ENCODE measurements at regions not wholly inside any gene's neighbourhood (a gene's known extent, or its start where the extent isn't known, plus 50 kb on each side); places are given as distances from the start of the nearest gene placed in this dataset.

DNA sequence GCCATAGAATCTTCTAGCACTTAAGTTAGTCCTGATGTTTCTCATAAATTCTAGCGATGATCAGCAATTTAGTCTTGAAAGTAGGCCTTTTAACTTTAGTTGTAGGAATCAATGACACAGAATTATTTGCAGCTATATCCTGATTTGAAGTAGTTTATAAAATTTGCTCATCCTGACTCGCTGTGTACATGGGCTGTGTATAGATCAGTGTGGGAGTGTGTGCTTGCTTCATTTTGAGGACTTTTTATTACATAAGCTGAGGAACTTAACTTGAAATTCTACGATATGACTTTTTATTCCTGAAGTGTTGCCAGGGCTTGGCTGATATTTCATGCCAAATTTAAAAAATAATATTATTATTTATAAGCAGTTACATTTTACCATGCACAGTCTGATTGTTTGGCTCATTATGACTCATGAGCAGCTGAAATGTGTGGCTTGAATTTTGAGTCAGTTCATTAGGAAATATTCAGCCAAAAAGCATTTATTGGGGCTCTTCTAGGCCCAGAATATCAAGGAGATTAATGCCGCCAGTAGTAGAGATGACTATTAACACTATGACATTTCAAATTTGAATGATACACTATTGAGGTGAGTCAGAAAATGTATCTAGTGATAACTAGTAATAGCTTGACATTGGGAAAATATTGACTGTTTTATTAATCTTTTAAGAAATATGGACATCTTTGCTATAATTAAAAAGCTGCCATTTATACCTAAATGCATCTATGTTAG lies 128.9 kb upstream of the LIMCH1 start:
- Histone ChIP-seq H3K36me3 (ENCODE audit: control insufficient read depth, insufficient read depth, low read length) (no peaks in the 10 kb centered on the region), H4K91ac (ENCODE audit: insufficient read depth, low read depth, low read length) (no peak overlapping the region), H4K20me1 (ENCODE audit: insufficient read depth, low read length) (no peaks in the 10 kb centered on the region; the same call in 1 of the 2 replicates), H2BK5ac (ENCODE audit: low read depth, low read length, poor library complexity, severe bottlenecking) (no peak overlapping the region), H3K23ac (ENCODE audit: low read depth, low read length) (no peak overlapping the region), H3K27ac (ENCODE audit: insufficient read depth, low read length) (no peak overlapping the region), H3K56ac (ENCODE audit: extremely low read depth, insufficient read depth, low read length) (no peak overlapping the region), H3K79me1 (ENCODE audit: low read depth in 1 of 2, low read length in 2 of 2) (no peaks in the 10 kb centered on the region; a peak in 1 of 4 replicates), H3K9ac (ENCODE audit: low read depth, low read length) (no peak overlapping the region), H2BK120ac (ENCODE audit: low read depth, low read length) (no peak overlapping the region), H2BK20ac (ENCODE audit: low read depth, low read length) (no peak overlapping the region), H3K18ac (ENCODE audit: low read depth, low read length) (no peak overlapping the region), H4K5ac (ENCODE audit: low read depth, low read length) (no peak overlapping the region), H3K27me3 (ENCODE audit: control insufficient read depth, insufficient read depth, low read length) (no peaks in the 10 kb centered on the region), H3K9me3 (ENCODE audit: control insufficient read depth, insufficient read depth, low read length) (no peaks in the 10 kb centered on the region), H2AFZ (replicated peaks; ENCODE audit: low read length, poor library complexity) (no peak overlapping the region), H3K4me1 (ENCODE audit: control insufficient read depth, insufficient read depth, low read length) (peaks cover 2% of the 10 kb centered on the region; the same call in 1 of the 2 replicates), H3K4me3 (ENCODE audit: insufficient read depth, low read depth, low read length) (no peak overlapping the region), H3K9me1 (ENCODE audit: insufficient read depth, low read length) (no peaks in the 10 kb centered on the region), H3K4me2 (ENCODE audit: low read depth, low read length) (no peak overlapping the region), H2BK15ac (ENCODE audit: low read depth, low read length) (no peak overlapping the region), H3K14ac (replicated peaks; ENCODE audit: low read depth, low read length) (no peak overlapping the region), H3K4ac (ENCODE audit: low read depth, low read length) (no peak overlapping the region), H2AK5ac (ENCODE audit: low read depth, low read length) (no peak overlapping the region), H2AK9ac (replicated peaks; ENCODE audit: low read depth, low read length, poor library complexity) (no peak overlapping the region), H4K8ac (ENCODE audit: low read depth in 2 of 2, low read length in 2 of 2) (no peak overlapping the region)
- ATAC-seq (ENCODE audit: low read depth) (no peak), DNase-seq (no peak)
- ChIA-PET CTCF (no interaction called here), POLR2A (ENCODE audit: unreplicated experiment) (no interaction called here)
- BruUV-seq (replicated peaks) = no TSS peak
- intact Hi-C loops (cut with micrococcal nuclease) = no loop called here
- in situ Hi-C loops (cut with MboI; ENCODE audit: low sequenced_read_pairs) = no loop called here
- dilution Hi-C loops (cut with HindIII; ENCODE audit: low sequenced_read_pairs, unreplicated experiment) = no loop called here
- TF ChIP-seq MXI1 (IDR thresholded peaks at IDR 0.05; ENCODE audit: borderline replicate concordance, low read depth, low read length) = no peak
- TF ChIP-seq MAZ (IDR thresholded peaks at IDR 0.05; ENCODE audit: borderline replicate concordance, low read depth, low read length) = no peak
- TF ChIP-seq, protein P1, sequence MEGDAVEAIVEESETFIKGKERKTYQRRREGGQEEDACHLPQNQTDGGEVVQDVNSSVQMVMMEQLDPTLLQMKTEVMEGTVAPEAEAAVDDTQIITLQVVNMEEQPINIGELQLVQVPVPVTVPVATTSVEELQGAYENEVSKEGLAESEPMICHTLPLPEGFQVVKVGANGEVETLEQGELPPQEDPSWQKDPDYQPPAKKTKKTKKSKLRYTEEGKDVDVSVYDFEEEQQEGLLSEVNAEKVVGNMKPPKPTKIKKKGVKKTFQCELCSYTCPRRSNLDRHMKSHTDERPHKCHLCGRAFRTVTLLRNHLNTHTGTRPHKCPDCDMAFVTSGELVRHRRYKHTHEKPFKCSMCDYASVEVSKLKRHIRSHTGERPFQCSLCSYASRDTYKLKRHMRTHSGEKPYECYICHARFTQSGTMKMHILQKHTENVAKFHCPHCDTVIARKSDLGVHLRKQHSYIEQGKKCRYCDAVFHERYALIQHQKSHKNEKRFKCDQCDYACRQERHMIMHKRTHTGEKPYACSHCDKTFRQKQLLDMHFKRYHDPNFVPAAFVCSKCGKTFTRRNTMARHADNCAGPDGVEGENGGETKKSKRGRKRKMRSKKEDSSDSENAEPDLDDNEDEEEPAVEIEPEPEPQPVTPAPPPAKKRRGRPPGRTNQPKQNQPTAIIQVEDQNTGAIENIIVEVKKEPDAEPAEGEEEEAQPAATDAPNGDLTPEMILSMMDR (conservative IDR thresholded peaks at IDR 0.05; ENCODE audit: low read depth, low read length) = no peak
- TF ChIP-seq FOS (IDR thresholded peaks at IDR 0.05; ENCODE audit: low read depth, low read length) = no peak
- TF ChIP-seq MAFK (IDR thresholded peaks at IDR 0.05; ENCODE audit: low read depth, low read length) = no peak
- TF ChIP-seq RFX5 (IDR thresholded peaks at IDR 0.05; ENCODE audit: low read depth, low read length) = no peak
- TF ChIP-seq NFE2L2 (IDR thresholded peaks at IDR 0.05; ENCODE audit: low read depth, low read length) = no peak
- no peak for TF ChIP-seq SMC3 (IDR thresholded peaks at IDR 0.05; ENCODE audit: low read depth, low read length)
- no peak for TF ChIP-seq CEBPB (IDR thresholded peaks at IDR 0.05; ENCODE audit: low read depth, low read length)
- no peak for TF ChIP-seq BHLHE40 (IDR thresholded peaks at IDR 0.05; ENCODE audit: low read depth, low read length)
- TF ChIP-seq, protein P2, sequence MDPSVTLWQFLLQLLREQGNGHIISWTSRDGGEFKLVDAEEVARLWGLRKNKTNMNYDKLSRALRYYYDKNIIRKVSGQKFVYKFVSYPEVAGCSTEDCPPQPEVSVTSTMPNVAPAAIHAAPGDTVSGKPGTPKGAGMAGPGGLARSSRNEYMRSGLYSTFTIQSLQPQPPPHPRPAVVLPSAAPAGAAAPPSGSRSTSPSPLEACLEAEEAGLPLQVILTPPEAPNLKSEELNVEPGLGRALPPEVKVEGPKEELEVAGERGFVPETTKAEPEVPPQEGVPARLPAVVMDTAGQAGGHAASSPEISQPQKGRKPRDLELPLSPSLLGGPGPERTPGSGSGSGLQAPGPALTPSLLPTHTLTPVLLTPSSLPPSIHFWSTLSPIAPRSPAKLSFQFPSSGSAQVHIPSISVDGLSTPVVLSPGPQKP (IDR thresholded peaks at IDR 0.05; ENCODE audit: borderline replicate concordance, low read depth, low read length) = no peak
- no peak for TF ChIP-seq POLR2A (IDR thresholded peaks at IDR 0.05; ENCODE audit: low read depth, low read length)
- TF ChIP-seq RAD21 (IDR thresholded peaks at IDR 0.05; ENCODE audit: low read length) = no peak
- no peak for TF ChIP-seq RCOR1 (IDR thresholded peaks at IDR 0.05; ENCODE audit: insufficient replicate concordance, low read length)
- TF ChIP-seq CHD1 (IDR thresholded peaks at IDR 0.05; ENCODE audit: low read depth, low read length) = no peak
- no CpG with 5 or more reads among the region's 4 CpGs for WGBS, 2 experiments (ENCODE audit: extremely low coverage in 2 of 2, insufficient read length in 1 of 2)

Data from IMR-90 (cell line).